ENCODE measurements at regions not wholly inside any gene's neighbourhood (a gene's known extent, or its start where the extent isn't known, plus 50 kb on each side); places are given as distances from the start of the nearest gene placed in this dataset.

- no peak overlapping the region for H3K27ac ChIP-seq
- no peak for TF ChIP-seq ZFX (IDR thresholded peaks at IDR 0.05)
- TF ChIP-seq, protein P1, sequence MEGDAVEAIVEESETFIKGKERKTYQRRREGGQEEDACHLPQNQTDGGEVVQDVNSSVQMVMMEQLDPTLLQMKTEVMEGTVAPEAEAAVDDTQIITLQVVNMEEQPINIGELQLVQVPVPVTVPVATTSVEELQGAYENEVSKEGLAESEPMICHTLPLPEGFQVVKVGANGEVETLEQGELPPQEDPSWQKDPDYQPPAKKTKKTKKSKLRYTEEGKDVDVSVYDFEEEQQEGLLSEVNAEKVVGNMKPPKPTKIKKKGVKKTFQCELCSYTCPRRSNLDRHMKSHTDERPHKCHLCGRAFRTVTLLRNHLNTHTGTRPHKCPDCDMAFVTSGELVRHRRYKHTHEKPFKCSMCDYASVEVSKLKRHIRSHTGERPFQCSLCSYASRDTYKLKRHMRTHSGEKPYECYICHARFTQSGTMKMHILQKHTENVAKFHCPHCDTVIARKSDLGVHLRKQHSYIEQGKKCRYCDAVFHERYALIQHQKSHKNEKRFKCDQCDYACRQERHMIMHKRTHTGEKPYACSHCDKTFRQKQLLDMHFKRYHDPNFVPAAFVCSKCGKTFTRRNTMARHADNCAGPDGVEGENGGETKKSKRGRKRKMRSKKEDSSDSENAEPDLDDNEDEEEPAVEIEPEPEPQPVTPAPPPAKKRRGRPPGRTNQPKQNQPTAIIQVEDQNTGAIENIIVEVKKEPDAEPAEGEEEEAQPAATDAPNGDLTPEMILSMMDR (conservative IDR thresholded peaks at IDR 0.05), result no peak
Observed at GRCh38 chr2:223503746-223504145, 98.4 kb downstream of the SCG2 start.

DNA sequence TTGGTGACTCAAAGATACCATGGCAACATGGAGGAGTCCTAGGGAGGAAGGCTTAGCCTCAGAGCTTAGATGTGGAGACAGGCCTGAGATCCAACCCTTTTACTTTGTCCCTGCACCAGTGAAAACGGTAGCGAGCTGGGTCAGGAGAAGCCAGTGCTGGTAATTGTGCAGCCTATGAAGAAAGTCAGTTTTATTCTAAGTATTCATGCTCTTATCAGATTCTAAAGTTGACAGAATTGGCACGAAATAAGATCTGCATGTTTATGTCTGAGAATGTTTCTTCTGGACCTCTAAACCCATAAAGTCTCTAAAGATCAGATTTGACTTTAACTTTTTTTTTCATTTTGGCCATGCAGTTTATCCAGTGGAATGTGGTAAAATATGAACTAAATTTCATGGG, 93.8 kb downstream of the SCG2 start:
- no peak overlapping the region for H3K27ac ChIP-seq

GRCh38 chr2:223510713-223511112, 91.4 kb downstream of the SCG2 start:
- TF ChIP-seq, protein P1 (conservative IDR thresholded peaks at IDR 0.05), result no peak
- no peak for TF ChIP-seq ZFX (IDR thresholded peaks at IDR 0.05)
- H3K27ac ChIP-seq, result no peak overlapping the region

More for the DNA sequence above, 93.8 kb downstream of the SCG2 start:
- TF ChIP-seq, protein P1 (conservative IDR thresholded peaks at IDR 0.05), result no peak
- no peak for TF ChIP-seq ZFX (IDR thresholded peaks at IDR 0.05)

DNA sequence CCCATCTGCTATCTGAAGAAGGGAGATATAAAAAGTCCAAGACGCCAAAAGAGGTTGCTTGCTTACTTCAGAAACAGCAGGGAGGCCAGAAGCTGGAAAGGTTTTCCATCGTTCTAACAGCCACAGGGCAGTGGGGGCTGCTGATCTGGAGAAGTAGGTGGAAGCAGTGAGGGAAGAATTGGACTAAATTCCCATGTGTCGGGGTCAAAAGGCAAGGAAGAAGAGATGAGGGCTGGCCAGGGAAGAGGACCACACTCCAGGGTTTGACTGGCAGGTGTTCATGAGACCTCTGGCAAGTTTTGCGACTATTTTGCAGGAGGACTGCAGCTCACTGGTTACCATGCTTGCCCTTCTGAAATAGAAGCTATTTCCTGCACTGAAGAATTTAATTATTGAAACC, 91.0 kb downstream of the SCG2 start:
- H3K27ac ChIP-seq, result no peak overlapping the region
- no peak for TF ChIP-seq ZFX (IDR thresholded peaks at IDR 0.05)
- TF ChIP-seq, protein P1 (conservative IDR thresholded peaks at IDR 0.05), result no peak

DNA sequence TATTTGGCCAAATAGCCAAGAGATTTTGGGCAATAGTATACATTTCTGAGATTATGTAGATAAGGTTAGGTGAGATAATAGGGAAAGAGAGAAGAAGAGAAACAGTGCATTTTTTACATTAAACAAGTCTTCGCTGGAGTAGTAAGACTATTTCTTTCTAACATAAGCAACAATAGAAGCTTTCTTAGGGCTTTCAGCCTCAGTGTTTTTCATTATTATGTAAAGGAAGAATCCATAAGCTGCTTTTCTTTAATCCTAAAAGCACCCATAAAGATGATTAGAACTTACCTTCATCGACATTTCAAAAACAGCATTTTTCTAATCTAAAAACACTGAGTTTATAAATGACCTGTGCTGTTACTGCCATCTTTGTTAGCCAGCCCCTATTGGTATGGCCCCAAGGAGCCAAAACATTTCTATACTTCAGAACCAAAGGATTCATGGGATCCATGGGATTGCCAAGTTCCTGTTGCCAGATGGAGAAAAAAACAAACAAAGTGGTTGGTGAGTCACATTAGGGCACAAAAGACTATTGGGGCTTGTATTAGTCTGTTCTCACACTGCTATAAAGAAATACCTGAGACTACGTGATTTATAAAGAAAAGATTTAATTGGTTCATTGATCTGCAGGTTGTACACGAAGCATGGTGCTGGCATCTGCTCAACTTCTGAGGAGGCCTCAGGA, 88.2 kb downstream of the SCG2 start:
- no peak for TF ChIP-seq ZFX (IDR thresholded peaks at IDR 0.05)
- TF ChIP-seq, protein P1 (conservative IDR thresholded peaks at IDR 0.05), result no peak

GRCh38 chr2:223519471-223519870, 82.7 kb downstream of the SCG2 start:
- no peak overlapping the region for H3K27ac ChIP-seq
- TF ChIP-seq, protein P1 (conservative IDR thresholded peaks at IDR 0.05), result no peak
- no peak for TF ChIP-seq ZFX (IDR thresholded peaks at IDR 0.05)

More for the DNA sequence above, 88.2 kb downstream of the SCG2 start:
- no peak overlapping the region for H3K27ac ChIP-seq

DNA sequence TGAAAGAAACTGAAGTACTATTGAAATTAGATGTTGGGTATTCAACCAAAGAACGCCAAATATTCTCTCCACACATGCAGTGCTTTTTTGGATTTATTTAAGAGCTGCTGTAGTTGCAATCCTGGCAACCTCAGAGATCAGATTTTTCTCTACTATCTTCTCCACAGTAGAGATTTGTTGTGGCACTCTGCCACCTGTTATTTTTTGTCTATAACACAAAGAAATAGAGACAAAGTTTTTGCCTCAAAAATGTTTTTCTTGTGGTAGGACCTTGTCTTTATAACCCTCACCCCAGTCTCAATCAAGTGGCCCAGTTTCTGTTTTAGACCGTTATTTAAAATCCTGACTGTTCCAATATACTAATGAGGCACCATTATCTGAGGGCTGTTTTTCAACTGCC, 79.4 kb downstream of the SCG2 start:
- H3K27ac ChIP-seq, result no peak overlapping the region
- TF ChIP-seq, protein P1 (conservative IDR thresholded peaks at IDR 0.05), result no peak
- TF ChIP-seq ZFX (IDR thresholded peaks at IDR 0.05), result no peak

All from C4-2B (cell line).